ENCODE measurements at regions not wholly inside any gene's neighbourhood (a gene's known extent, or its start where the extent isn't known, plus 50 kb on each side); places are given as distances from the start of the nearest gene placed in this dataset.

DNA sequence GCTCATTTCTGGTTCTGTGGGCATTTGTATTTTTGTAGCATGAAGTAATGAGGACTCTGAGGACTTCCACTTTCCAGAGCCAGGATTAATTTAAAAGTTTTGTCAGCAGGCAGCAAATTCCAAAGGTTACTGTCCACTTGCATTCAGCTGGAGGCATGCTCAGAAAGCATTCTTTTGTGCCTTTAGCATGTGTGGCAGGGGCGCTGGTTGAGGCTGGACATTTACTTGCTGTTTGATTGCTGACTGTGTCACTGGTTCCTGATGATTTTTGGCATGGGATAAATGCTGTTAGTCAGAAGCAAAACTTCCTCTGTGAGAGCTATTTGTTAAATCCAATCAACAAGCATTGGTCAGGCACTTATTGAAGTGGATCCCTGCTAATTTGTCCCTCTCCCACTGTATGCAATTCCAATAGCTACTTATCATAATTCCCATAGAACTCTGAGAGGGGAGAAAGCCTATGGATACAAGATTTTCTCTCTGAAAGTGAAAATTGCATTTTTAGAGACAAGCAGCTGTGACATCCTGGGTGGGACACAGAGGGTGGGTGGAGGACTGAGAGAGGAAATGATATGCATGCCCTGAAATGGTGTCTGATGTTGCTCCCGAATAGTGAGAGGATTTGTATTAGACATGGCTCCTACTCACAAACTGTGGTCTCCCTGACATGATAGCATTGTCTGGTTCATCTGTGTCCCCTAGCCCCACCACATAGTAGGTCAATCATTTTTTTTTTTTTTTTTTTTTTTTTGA is 161.2 kb upstream of the WDR11 start:
- Histone ChIP-seq H3K27ac (ENCODE audit: low read depth, low read length) (no peak overlapping the region), H2BK120ac (ENCODE audit: insufficient read depth, low read length, poor library complexity) (no peak overlapping the region), H2BK5ac (ENCODE audit: low read depth, low read length, poor library complexity) (no peak overlapping the region), H3K79me1 (ENCODE audit: low read length) (no peaks in the 10 kb centered on the region), H3K9ac (ENCODE audit: low read length) (no peak overlapping the region), H3K36me3 (ENCODE audit: control insufficient read depth in 1 of 2, insufficient read depth in 2 of 2, low read length in 2 of 2) (no peaks in the 10 kb centered on the region), H2BK12ac (ENCODE audit: low read length) (no peak overlapping the region), H2AK5ac (ENCODE audit: low read length) (no peak overlapping the region), H4K12ac (ENCODE audit: low read depth, low read length) (no peak overlapping the region), H3K4me2 (ENCODE audit: low read length) (no peak overlapping the region), H4K91ac (ENCODE audit: low read depth, low read length) (no peak overlapping the region), H3K27me3 (ENCODE audit: insufficient read depth, low read length) (no peaks in the 10 kb centered on the region), H3K4me1 (ENCODE audit: control insufficient read depth in 1 of 2, insufficient read depth in 2 of 2, low read length in 2 of 2) (no peaks in the 10 kb centered on the region), H2AFZ (ENCODE audit: insufficient read depth, low read length, poor library complexity) (no peak overlapping the region), H3K14ac (ENCODE audit: low read length) (no peak overlapping the region), H3K18ac (ENCODE audit: low read length) (no peak overlapping the region), H4K8ac (ENCODE audit: low read depth, low read length) (no peak overlapping the region), H3K4me3 (ENCODE audit: low read depth, low read length) (no peak overlapping the region), H3K9me3 (ENCODE audit: insufficient read depth, low read depth, low read length) (no peaks in the 10 kb centered on the region), H3K4ac (ENCODE audit: low read depth, low read length) (no peak overlapping the region), H3K79me2 (ENCODE audit: control insufficient read depth, insufficient read depth, low read length, poor library complexity) (no peaks in the 10 kb centered on the region), H3K23ac (ENCODE audit: low read length) (no peak overlapping the region)
- no CpG with 5 or more reads among the region's 2 CpGs for WGBS (ENCODE audit: extremely low coverage, insufficient coverage, insufficient read length)
- no peak for DNase-seq

DNA sequence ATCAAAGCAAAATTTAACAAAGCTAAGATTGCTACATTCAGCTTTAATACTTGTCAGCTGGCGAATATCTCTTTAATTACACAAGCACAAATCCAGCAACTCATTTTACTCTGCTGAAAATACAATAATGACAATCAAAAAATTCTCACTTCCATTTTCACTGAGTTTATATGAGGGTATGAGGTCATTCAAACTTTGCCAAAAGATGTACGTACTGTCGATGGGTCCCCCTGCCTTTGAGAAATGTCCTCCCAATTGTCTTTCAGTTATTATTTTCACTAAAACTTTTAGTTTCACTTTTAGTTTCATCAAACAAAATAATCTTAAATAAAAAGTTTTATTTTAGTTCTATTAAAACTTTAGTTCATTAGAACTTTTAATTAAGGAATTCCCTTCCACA is 159.5 kb upstream of the WDR11 start:
- no peaks in the 10 kb centered on the region for H3K79me2 ChIP-seq (ENCODE audit: control insufficient read depth, insufficient read depth, low read length, poor library complexity)
- H3K4me1 ChIP-seq (ENCODE audit: control insufficient read depth in 1 of 2, insufficient read depth in 2 of 2, low read length in 2 of 2): no peaks in the 10 kb centered on the region
- H3K18ac ChIP-seq (ENCODE audit: low read length): no peak overlapping the region
- H3K27ac ChIP-seq (ENCODE audit: low read depth, low read length): no peak overlapping the region
- no peak overlapping the region for H3K23ac ChIP-seq (ENCODE audit: low read length)
- H4K91ac ChIP-seq (ENCODE audit: low read depth, low read length): no peak overlapping the region
- no peaks in the 10 kb centered on the region for H3K79me1 ChIP-seq (ENCODE audit: low read length)
- H3K4ac ChIP-seq (ENCODE audit: low read depth, low read length): no peak overlapping the region
- H4K8ac ChIP-seq (ENCODE audit: low read depth, low read length): no peak overlapping the region
- no peaks in the 10 kb centered on the region for H3K36me3 ChIP-seq (ENCODE audit: control insufficient read depth in 1 of 2, insufficient read depth in 2 of 2, low read length in 2 of 2)
- no peak overlapping the region for H2BK12ac ChIP-seq (ENCODE audit: low read length)
- no peak for DNase-seq
- H3K9me3 ChIP-seq (ENCODE audit: insufficient read depth, low read depth, low read length): no peaks in the 10 kb centered on the region
- no peak overlapping the region for H3K9ac ChIP-seq (ENCODE audit: low read length)
- no peak overlapping the region for H3K14ac ChIP-seq (ENCODE audit: low read length)
- no peak overlapping the region for H3K4me2 ChIP-seq (ENCODE audit: low read length)
- no peak overlapping the region for H2AK5ac ChIP-seq (ENCODE audit: low read length)
- no peak overlapping the region for H2BK5ac ChIP-seq (ENCODE audit: low read depth, low read length, poor library complexity)
- H2BK120ac ChIP-seq (ENCODE audit: insufficient read depth, low read length, poor library complexity): no peak overlapping the region
- no peak overlapping the region for H3K4me3 ChIP-seq (ENCODE audit: low read depth, low read length)
- no peaks in the 10 kb centered on the region for H3K27me3 ChIP-seq (ENCODE audit: insufficient read depth, low read length)
- H2AFZ ChIP-seq (ENCODE audit: insufficient read depth, low read length, poor library complexity): no peak overlapping the region
- WGBS (ENCODE audit: extremely low coverage, insufficient coverage, insufficient read length): no CpG with 5 or more reads among the region's 3 CpGs
- H4K12ac ChIP-seq (ENCODE audit: low read depth, low read length): no peak overlapping the region

DNA sequence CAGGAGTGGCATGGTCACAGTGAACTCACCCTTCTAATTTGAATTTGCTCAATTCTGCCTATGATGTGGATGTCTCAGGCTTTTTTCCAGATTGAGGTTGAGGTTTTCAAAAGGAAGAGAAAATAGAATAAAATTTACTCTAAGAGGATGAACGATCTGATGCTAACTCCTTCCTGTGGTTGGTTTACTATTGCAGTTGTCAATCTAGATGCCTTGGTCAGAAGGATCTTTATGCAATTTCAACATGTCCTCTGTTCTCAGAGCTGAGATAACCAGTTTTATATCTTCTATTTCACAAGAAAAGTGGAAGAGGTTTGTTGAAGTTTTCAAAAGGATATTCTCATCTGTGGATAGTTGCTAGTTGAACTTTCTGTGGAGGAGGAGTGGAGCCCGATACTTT is 150.7 kb upstream of the WDR11 start:
- Histone ChIP-seq H3K14ac (ENCODE audit: low read length) (no peak overlapping the region), H3K79me1 (ENCODE audit: low read length) (no peaks in the 10 kb centered on the region), H2AFZ (ENCODE audit: insufficient read depth, low read length, poor library complexity) (no peak overlapping the region), H3K4me2 (ENCODE audit: low read length) (no peak overlapping the region), H3K23ac (ENCODE audit: low read length) (no peak overlapping the region), H4K12ac (ENCODE audit: low read depth, low read length) (no peak overlapping the region), H3K36me3 (ENCODE audit: control insufficient read depth in 1 of 2, insufficient read depth in 2 of 2, low read length in 2 of 2) (no peaks in the 10 kb centered on the region), H3K9ac (ENCODE audit: low read length) (no peak overlapping the region), H3K4me1 (ENCODE audit: control insufficient read depth in 1 of 2, insufficient read depth in 2 of 2, low read length in 2 of 2) (no peaks in the 10 kb centered on the region), H2BK120ac (ENCODE audit: insufficient read depth, low read length, poor library complexity) (no peak overlapping the region), H3K4me3 (ENCODE audit: low read depth, low read length) (no peak overlapping the region), H4K91ac (ENCODE audit: low read depth, low read length) (no peak overlapping the region), H3K27ac (ENCODE audit: low read depth, low read length) (no peak overlapping the region), H3K9me3 (ENCODE audit: insufficient read depth, low read depth, low read length) (no peaks in the 10 kb centered on the region), H3K27me3 (ENCODE audit: insufficient read depth, low read length) (no peaks in the 10 kb centered on the region), H2BK5ac (ENCODE audit: low read depth, low read length, poor library complexity) (no peak overlapping the region), H3K4ac (ENCODE audit: low read depth, low read length) (no peak overlapping the region), H2AK5ac (ENCODE audit: low read length) (no peak overlapping the region), H3K79me2 (ENCODE audit: control insufficient read depth, insufficient read depth, low read length, poor library complexity) (no peaks in the 10 kb centered on the region), H2BK12ac (ENCODE audit: low read length) (no peak overlapping the region), H3K18ac (ENCODE audit: low read length) (no peak overlapping the region), H4K8ac (ENCODE audit: low read depth, low read length) (no peak overlapping the region)
- WGBS (ENCODE audit: extremely low coverage, insufficient coverage, insufficient read length): no CpG with 5 or more reads among the region's 2 CpGs
- no peak for DNase-seq

DNA sequence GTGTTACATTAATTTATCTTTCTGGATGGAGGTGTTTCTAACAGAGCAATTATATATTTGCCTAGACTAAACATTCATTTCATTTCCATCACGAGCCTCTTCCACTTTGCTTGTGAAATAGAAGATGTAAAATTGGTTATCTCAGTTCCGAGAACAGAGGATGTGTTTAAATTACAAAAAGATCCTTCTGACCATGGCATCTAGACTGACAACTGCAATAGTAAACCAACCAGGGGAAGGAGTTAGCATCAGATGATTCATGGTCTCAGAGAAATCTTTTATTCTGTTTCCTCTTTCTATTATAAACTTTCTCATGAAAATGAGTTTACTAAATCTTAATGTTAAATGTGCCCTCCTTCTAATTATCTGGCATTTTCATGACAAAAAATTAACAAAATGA is 149.8 kb upstream of the WDR11 start:
- no peaks in the 10 kb centered on the region for H3K79me2 ChIP-seq (ENCODE audit: control insufficient read depth, insufficient read depth, low read length, poor library complexity)
- no peak overlapping the region for H4K12ac ChIP-seq (ENCODE audit: low read depth, low read length)
- H3K4me3 ChIP-seq (ENCODE audit: low read depth, low read length): no peak overlapping the region
- no peak overlapping the region for H4K91ac ChIP-seq (ENCODE audit: low read depth, low read length)
- no peak overlapping the region for H3K14ac ChIP-seq (ENCODE audit: low read length)
- no peaks in the 10 kb centered on the region for H3K79me1 ChIP-seq (ENCODE audit: low read length)
- no peak overlapping the region for H2BK120ac ChIP-seq (ENCODE audit: insufficient read depth, low read length, poor library complexity)
- no peaks in the 10 kb centered on the region for H3K9me3 ChIP-seq (ENCODE audit: insufficient read depth, low read depth, low read length)
- no peak overlapping the region for H3K9ac ChIP-seq (ENCODE audit: low read length)
- no peak overlapping the region for H3K4me2 ChIP-seq (ENCODE audit: low read length)
- H3K4me1 ChIP-seq (ENCODE audit: control insufficient read depth in 1 of 2, insufficient read depth in 2 of 2, low read length in 2 of 2): no peaks in the 10 kb centered on the region
- H3K27ac ChIP-seq (ENCODE audit: low read depth, low read length): no peak overlapping the region
- no peak overlapping the region for H2AK5ac ChIP-seq (ENCODE audit: low read length)
- DNase-seq: no peak
- no CpG with 5 or more reads among the region's 2 CpGs for WGBS (ENCODE audit: extremely low coverage, insufficient coverage, insufficient read length)
- H2BK12ac ChIP-seq (ENCODE audit: low read length): no peak overlapping the region
- no peak overlapping the region for H2BK5ac ChIP-seq (ENCODE audit: low read depth, low read length, poor library complexity)
- no peak overlapping the region for H4K8ac ChIP-seq (ENCODE audit: low read depth, low read length)
- H3K23ac ChIP-seq (ENCODE audit: low read length): no peak overlapping the region
- H3K36me3 ChIP-seq (ENCODE audit: control insufficient read depth in 1 of 2, insufficient read depth in 2 of 2, low read length in 2 of 2): no peaks in the 10 kb centered on the region
- H3K4ac ChIP-seq (ENCODE audit: low read depth, low read length): no peak overlapping the region
- H3K18ac ChIP-seq (ENCODE audit: low read length): no peak overlapping the region
- H3K27me3 ChIP-seq (ENCODE audit: insufficient read depth, low read length): no peaks in the 10 kb centered on the region
- no peak overlapping the region for H2AFZ ChIP-seq (ENCODE audit: insufficient read depth, low read length, poor library complexity)

Measured in trophoblast cell (in vitro differentiated cells and primary cell).